ENCODE measurements at regions not wholly inside any gene's neighbourhood (a gene's known extent, or its start where the extent isn't known, plus 50 kb on each side); places are given as distances from the start of the nearest gene placed in this dataset.

DNA sequence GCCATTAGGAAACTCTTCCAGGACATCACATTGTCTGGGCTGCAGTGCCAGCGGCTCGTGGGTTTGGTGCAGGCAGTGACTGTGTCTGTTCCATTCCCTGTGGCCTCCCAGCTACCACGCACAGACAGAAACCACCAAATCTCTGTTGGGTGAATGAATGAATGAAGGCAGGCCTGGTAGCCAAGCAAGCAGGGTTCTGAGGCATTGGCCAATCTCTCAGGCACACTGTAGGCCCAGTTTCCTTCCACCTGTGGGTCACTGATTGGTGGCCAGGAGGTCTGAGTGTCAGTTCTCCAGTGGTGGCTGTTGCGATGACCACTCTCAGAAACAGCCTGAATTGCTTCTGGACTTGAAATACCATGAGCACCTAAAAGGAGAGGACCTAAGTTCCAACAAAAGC is 59.4 kb upstream of the CTBP2 start:
- no peaks in the 10 kb centered on the region for H3K4me1 ChIP-seq (ENCODE audit: control insufficient read depth in 5 of 5, insufficient read depth in 5 of 5, low read length in 5 of 5)
- no peak overlapping the region for H3K9ac ChIP-seq (ENCODE audit: insufficient read depth in 1 of 2, low read length in 2 of 2)
- H3K27me3 ChIP-seq (ENCODE audit: control insufficient read depth in 3 of 3, insufficient read depth in 3 of 3, low read length in 2 of 3), result no peaks in the 10 kb centered on the region
- no peak overlapping the region for H3K4me3 ChIP-seq
- DNase-seq, result no peak
- no peaks in the 10 kb centered on the region for H3K36me3 ChIP-seq (ENCODE audit: control insufficient read depth in 4 of 4, insufficient read depth in 4 of 4, low read length in 4 of 4)
- no peak for ATAC-seq (ENCODE audit: insufficient read depth, low FRiP score)
- H3K9me3 ChIP-seq (ENCODE audit: control insufficient read depth in 4 of 4, insufficient read depth in 3 of 4, low read length in 3 of 4), result no peaks in the 10 kb centered on the region
- TF ChIP-seq, protein P1, sequence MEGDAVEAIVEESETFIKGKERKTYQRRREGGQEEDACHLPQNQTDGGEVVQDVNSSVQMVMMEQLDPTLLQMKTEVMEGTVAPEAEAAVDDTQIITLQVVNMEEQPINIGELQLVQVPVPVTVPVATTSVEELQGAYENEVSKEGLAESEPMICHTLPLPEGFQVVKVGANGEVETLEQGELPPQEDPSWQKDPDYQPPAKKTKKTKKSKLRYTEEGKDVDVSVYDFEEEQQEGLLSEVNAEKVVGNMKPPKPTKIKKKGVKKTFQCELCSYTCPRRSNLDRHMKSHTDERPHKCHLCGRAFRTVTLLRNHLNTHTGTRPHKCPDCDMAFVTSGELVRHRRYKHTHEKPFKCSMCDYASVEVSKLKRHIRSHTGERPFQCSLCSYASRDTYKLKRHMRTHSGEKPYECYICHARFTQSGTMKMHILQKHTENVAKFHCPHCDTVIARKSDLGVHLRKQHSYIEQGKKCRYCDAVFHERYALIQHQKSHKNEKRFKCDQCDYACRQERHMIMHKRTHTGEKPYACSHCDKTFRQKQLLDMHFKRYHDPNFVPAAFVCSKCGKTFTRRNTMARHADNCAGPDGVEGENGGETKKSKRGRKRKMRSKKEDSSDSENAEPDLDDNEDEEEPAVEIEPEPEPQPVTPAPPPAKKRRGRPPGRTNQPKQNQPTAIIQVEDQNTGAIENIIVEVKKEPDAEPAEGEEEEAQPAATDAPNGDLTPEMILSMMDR (IDR thresholded peaks at IDR 0.05; ENCODE audit: control extremely low read depth, extremely low read depth), result no peak
- H3K27ac ChIP-seq (ENCODE audit: low read depth in 1 of 2, low read length in 1 of 2), result no peak overlapping the region
- 88 to 96% methylated on average over 4 of the region's 4 CpGs for WGBS, 2 donors

DNA sequence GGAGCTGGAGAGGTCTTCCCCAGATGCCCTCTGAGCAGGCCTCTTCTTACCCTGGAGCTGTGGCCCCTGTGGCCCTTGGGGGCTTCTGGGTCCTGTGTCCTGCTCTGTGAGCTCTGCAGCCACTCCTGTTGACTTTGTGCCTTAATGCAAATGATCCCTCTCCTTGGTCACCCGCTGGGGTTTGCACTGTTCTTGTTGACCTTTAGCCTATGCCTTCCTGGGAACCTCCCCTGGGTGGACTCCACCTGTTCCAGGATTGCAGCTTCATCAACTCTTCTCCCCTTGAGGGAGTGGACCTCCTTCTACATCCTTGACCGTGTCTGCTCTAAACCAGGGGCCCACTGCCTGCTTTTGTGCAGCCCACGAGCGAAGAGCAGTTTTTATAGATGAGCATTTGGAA is 58.6 kb upstream of the CTBP2 start:
- Histone ChIP-seq H3K9ac (ENCODE audit: insufficient read depth in 1 of 2, low read length in 2 of 2) (no peak overlapping the region), H3K36me3 (ENCODE audit: control insufficient read depth in 4 of 4, insufficient read depth in 4 of 4, low read length in 4 of 4) (no peaks in the 10 kb centered on the region), H3K4me3 (no peak overlapping the region), H3K27ac (ENCODE audit: low read depth in 1 of 2, low read length in 1 of 2) (no peak overlapping the region), H3K9me3 (ENCODE audit: control insufficient read depth in 4 of 4, insufficient read depth in 3 of 4, low read length in 3 of 4) (peaks cover 0 to 2% (median 0%) of the 10 kb centered on the region in 4 donors), H3K27me3 (ENCODE audit: control insufficient read depth in 3 of 3, insufficient read depth in 3 of 3, low read length in 2 of 3) (no peaks in the 10 kb centered on the region), H3K4me1 (ENCODE audit: control insufficient read depth in 5 of 5, insufficient read depth in 5 of 5, low read length in 5 of 5) (no peaks in the 10 kb centered on the region)
- ATAC-seq (ENCODE audit: insufficient read depth, low FRiP score), result no peak
- TF ChIP-seq, protein P1 (IDR thresholded peaks at IDR 0.05; ENCODE audit: control extremely low read depth, extremely low read depth), result no peak
- 92 to 97% methylated on average over 4 of the region's 4 CpGs for WGBS, 2 donors
- DNase-seq, result no peak

DNA sequence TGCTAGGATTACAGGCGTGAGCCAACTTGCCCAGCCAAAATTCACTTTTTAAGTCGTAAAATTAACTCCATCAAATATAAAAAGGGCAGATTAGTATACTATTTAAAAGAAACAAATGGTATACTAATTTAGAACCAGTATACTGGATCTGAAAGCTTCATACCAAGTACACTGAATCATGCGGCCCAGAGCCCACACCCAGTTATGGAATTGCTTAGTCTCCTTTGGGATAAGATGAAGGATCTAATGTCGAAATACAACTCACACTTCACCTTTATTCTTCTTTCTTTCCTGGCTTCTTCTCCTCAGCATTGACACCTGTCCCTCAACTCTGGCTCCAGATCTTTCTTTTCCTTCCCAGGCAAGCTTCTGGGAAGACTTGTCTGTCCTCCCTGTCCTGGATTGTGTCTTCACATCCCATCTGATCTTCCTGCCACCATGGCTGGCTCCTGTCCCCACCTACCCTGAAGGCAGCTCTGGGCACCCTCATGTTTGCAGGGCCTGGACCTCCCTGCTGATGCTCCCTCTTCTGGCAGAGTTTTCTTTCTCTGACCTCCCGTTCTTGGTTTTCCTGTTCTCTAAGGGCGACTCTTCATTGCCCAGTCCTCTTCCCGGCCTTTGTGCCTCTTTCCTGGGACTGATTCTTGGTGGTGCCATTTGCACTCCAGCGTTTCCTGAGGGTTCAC is 57.8 kb upstream of the CTBP2 start:
- ATAC-seq (ENCODE audit: insufficient read depth, low FRiP score) (no peak), DNase-seq (no peak)
- Histone ChIP-seq H3K27me3 (ENCODE audit: control insufficient read depth in 3 of 3, insufficient read depth in 3 of 3, low read length in 2 of 3) (no peaks in the 10 kb centered on the region), H3K9me3 (ENCODE audit: control insufficient read depth in 4 of 4, insufficient read depth in 3 of 4, low read length in 3 of 4) (peaks cover 0 to 2% (median 0%) of the 10 kb centered on the region in 4 donors), H3K4me3 (no peak overlapping the region), H3K36me3 (ENCODE audit: control insufficient read depth in 4 of 4, insufficient read depth in 4 of 4, low read length in 4 of 4) (no peaks in the 10 kb centered on the region), H3K4me1 (ENCODE audit: control insufficient read depth in 5 of 5, insufficient read depth in 5 of 5, low read length in 5 of 5) (no peaks in the 10 kb centered on the region), H3K27ac (ENCODE audit: low read depth in 1 of 2, low read length in 1 of 2) (no peak overlapping the region), H3K9ac (ENCODE audit: insufficient read depth in 1 of 2, low read length in 2 of 2) (no peak overlapping the region)
- 79 to 81% methylated on average over 8 of the region's 8 CpGs for WGBS, 2 donors
- TF ChIP-seq, protein P1 (IDR thresholded peaks at IDR 0.05; ENCODE audit: control extremely low read depth, extremely low read depth), result no peak

DNA sequence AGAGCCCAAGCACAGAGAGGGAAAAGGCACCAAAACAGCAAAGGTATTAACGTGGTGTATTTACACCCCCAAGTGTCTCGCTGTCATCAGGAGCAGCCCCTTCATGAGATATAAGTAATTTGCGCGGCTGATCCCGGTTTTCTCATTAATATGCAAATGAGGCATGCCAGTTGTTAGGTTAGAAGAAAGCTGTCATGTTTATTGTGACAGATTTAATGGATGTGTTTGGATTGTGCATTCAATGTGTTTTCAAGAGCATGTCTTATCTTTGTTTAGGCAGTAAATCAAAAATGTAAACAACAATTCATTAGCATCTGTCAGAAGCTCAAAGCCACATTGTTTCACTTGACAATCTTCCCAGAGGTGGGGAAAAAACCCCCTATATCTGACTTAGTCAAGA is 56.5 kb upstream of the CTBP2 start:
- 52 to 66% methylated on average over 5 of the region's 5 CpGs for WGBS, 2 donors
- peaks cover 0 to 2% (median 0%) of the 10 kb centered on the region in 4 donors for H3K9me3 ChIP-seq (ENCODE audit: control insufficient read depth in 4 of 4, insufficient read depth in 3 of 4, low read length in 3 of 4)
- ATAC-seq (ENCODE audit: insufficient read depth, low FRiP score) (no peak), DNase-seq (no peak)
- H3K27me3 ChIP-seq (ENCODE audit: control insufficient read depth in 3 of 3, insufficient read depth in 3 of 3, low read length in 2 of 3), result no peaks in the 10 kb centered on the region
- H3K4me1 ChIP-seq (ENCODE audit: control insufficient read depth in 5 of 5, insufficient read depth in 5 of 5, low read length in 5 of 5), result no peaks in the 10 kb centered on the region
- H3K4me3 ChIP-seq, result no peak overlapping the region
- no peak overlapping the region for H3K9ac ChIP-seq (ENCODE audit: insufficient read depth in 1 of 2, low read length in 2 of 2)
- no peaks in the 10 kb centered on the region for H3K36me3 ChIP-seq (ENCODE audit: control insufficient read depth in 4 of 4, insufficient read depth in 4 of 4, low read length in 4 of 4)
- TF ChIP-seq, protein P1 (IDR thresholded peaks at IDR 0.05; ENCODE audit: control extremely low read depth, extremely low read depth), result no peak
- no peak overlapping the region for H3K27ac ChIP-seq (ENCODE audit: low read depth in 1 of 2, low read length in 1 of 2)
